Mesenchymal stem cell (in vitro differentiated cells and primary cell): ENCODE measurements at regions not wholly inside any gene's neighbourhood (a gene's known extent, or its start where the extent isn't known, plus 50 kb on each side); places are given as distances from the start of the nearest gene placed in this dataset.
A peak's percentile ranks its signal among the peaks of the same experiment; 100 is the strongest.

Experiments used
- DNase-seq: peaks from one replicate; pipeline ENCODE4 v3.0.0-alpha.2; 2013
- H2AFZ ChIP-seq: one replicate; pipeline ENCODE4 v1.6.1; 2013; ENCODE audit warnings: low read depth, mild to moderate bottlenecking, control low read depth, inconsistent platforms, low read length, moderate library complexity
- H2AK5ac ChIP-seq: 2 replicates; pipeline ENCODE4 v1.6.1; 2013; ENCODE audit warnings: low read length, moderate library complexity, mild to moderate bottlenecking, inconsistent platforms; ENCODE audit not compliant: severe bottlenecking
- H2BK120ac ChIP-seq: one replicate; pipeline ENCODE4 v1.6.1; 2013; ENCODE audit warnings: low read depth, mild to moderate bottlenecking, inconsistent platforms, low read length, moderate library complexity
- H2BK12ac ChIP-seq, 2 experiments: one replicate each; pipeline ENCODE4 v1.6.1; 2013; ENCODE audit warnings: inconsistent platforms in 2 of 2, low read length in 2 of 2, mild to moderate bottlenecking in 2 of 2, moderate library complexity in 2 of 2, control low read depth in 1 of 2
- H2BK15ac ChIP-seq: one replicate; pipeline ENCODE4 v1.6.1; 2013; ENCODE audit warnings: mild to moderate bottlenecking, low read depth, inconsistent platforms; ENCODE audit not compliant: poor library complexity, severe bottlenecking
- H2BK5ac ChIP-seq: 2 replicates; pipeline ENCODE4 v1.6.1; 2013; ENCODE audit warnings: low read depth, mild to moderate bottlenecking, low read length, control low read depth, inconsistent platforms; ENCODE audit not compliant: poor library complexity, severe bottlenecking
- H3K14ac ChIP-seq, 2 experiments: one replicate each; pipeline ENCODE4 v1.6.1; 2013; ENCODE audit warnings: inconsistent platforms in 2 of 2, low read length in 2 of 2, control low read depth in 1 of 2, mild to moderate bottlenecking in 1 of 2, moderate library complexity in 1 of 2
- H3K18ac ChIP-seq, 2 experiments: one replicate each; pipeline ENCODE4 v1.6.1; 2013; ENCODE audit warnings: inconsistent platforms in 2 of 2, low read length in 2 of 2, control low read depth in 1 of 2, low read depth in 1 of 2, mild to moderate bottlenecking in 1 of 2
- H3K23ac ChIP-seq, 2 experiments: one replicate each; pipeline ENCODE4 v1.6.1; 2013; ENCODE audit warnings: inconsistent platforms in 2 of 2, low read length in 2 of 2, mild to moderate bottlenecking in 2 of 2, moderate library complexity in 2 of 2, control low read depth in 1 of 2
- H3K27ac ChIP-seq: 2 replicates; pipeline ENCODE4 v1.5.1; 2013; ENCODE audit warnings: mild to moderate bottlenecking, moderate library complexity, low read length, control low read depth, inconsistent platforms; ENCODE audit not compliant: poor library complexity, severe bottlenecking
- H3K27me3 ChIP-seq, 2 experiments: 2 replicates each; pipeline versions ENCODE4 v1.6.1 to v1.7.0; 2013; ENCODE audit warnings: low read length in 2 of 2, mild to moderate bottlenecking in 2 of 2, moderate library complexity in 2 of 2, control low read depth in 1 of 2, inconsistent platforms in 1 of 2; ENCODE audit not compliant: control insufficient read depth in 1 of 2, insufficient read depth in 1 of 2
- H3K36me3 ChIP-seq, 2 experiments: 2 replicates each; pipeline versions ENCODE4 v1.6.1 to v1.7.0; 2013; ENCODE audit warnings: low read length in 2 of 2, control low read depth in 1 of 2, inconsistent platforms in 1 of 2, low read depth in 1 of 2, mild to moderate bottlenecking in 1 of 2; ENCODE audit not compliant: insufficient read depth in 2 of 2, control insufficient read depth in 1 of 2
- H3K4ac ChIP-seq, 2 experiments: one replicate each; pipeline ENCODE4 v1.6.1; 2013; ENCODE audit warnings: inconsistent platforms in 2 of 2, low read length in 2 of 2, mild to moderate bottlenecking in 2 of 2, moderate library complexity in 2 of 2, control low read depth in 1 of 2, low read depth in 1 of 2
- H3K4me1 ChIP-seq: 2 replicates; pipeline ENCODE4 v1.6.1; 2013; ENCODE audit warnings: low read depth, low read length, control low read depth; ENCODE audit not compliant: control insufficient read depth, insufficient read depth
- H3K4me2 ChIP-seq: 2 replicates; pipeline ENCODE4 v1.6.1; 2013; ENCODE audit warnings: low read length, mild to moderate bottlenecking, inconsistent platforms; ENCODE audit not compliant: poor library complexity, severe bottlenecking
- H3K4me3 ChIP-seq, 2 experiments: 2 replicates each; pipeline versions ENCODE4 v1.5.1 to v1.7.0; 2013; ENCODE audit warnings: low read length in 2 of 2, mild to moderate bottlenecking in 2 of 2, control low read depth in 1 of 2, low read depth in 1 of 2; ENCODE audit not compliant: insufficient read depth in 1 of 2
- H3K79me1 ChIP-seq: replicated peaks from 2 replicates; pipeline ENCODE4 v1.6.1; 2013; ENCODE audit warnings: mild to moderate bottlenecking, control low read depth, low read length, inconsistent platforms; ENCODE audit not compliant: poor library complexity, severe bottlenecking
- H3K9ac ChIP-seq: 2 replicates; pipeline ENCODE4 v1.7.0; 2013; ENCODE audit warnings: mild to moderate bottlenecking, low read length, moderate library complexity
- H3K9me3 ChIP-seq: 2 replicates; pipeline ENCODE4 v1.7.0; 2013; ENCODE audit warnings: mild to moderate bottlenecking, low read length; ENCODE audit not compliant: control insufficient read depth
- H4K8ac ChIP-seq: one replicate; pipeline ENCODE4 v1.6.1; 2013; ENCODE audit warnings: inconsistent platforms, mild to moderate bottlenecking, low read length, moderate library complexity
- H4K91ac ChIP-seq: one replicate; pipeline ENCODE4 v1.6.1; 2013; ENCODE audit warnings: mild to moderate bottlenecking, low read length, inconsistent platforms
- WGBS: methylation state at CpG from one replicate; pipeline ENCODE4 v1.1.7; 2013; ENCODE audit warnings: mixed read lengths; 5-methylcytosine and 5-hydroxymethylcytosine counted together

DNA sequence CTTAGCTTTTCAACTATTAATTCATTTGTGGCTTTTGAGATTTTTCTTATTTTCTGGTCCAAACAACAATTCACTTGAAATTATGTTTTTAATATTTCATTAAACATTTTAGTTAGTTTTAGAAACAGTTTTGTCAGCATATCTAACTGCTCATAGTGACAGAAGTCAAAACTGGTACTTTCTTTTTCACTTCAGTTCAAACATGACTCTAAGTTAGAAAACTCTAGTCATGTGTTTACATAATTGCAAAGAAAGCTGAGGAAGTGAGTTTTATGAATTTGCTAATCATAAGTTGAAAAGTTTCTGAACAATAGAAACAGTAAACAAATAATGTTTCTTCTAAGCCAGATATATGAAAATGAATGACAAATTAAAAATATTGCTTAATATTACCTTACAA is 1931.0 kb downstream of the EFNA5 start:
- no peak overlapping the region for H3K4me3 ChIP-seq
- H3K4me2 ChIP-seq: no peak overlapping the region
- H4K8ac ChIP-seq: no peak overlapping the region
- no peak overlapping the region for H2BK120ac ChIP-seq
- no peak overlapping the region for H2AK5ac ChIP-seq
- no peaks in the 10 kb centered on the region for H3K36me3 ChIP-seq
- H4K91ac ChIP-seq: no peak overlapping the region
- H3K9me3 ChIP-seq: no peaks in the 10 kb centered on the region
- H3K4ac ChIP-seq: no peak overlapping the region
- peaks cover 2% of the 10 kb centered on the region for H3K4me1 ChIP-seq
- no peak overlapping the region for H2AFZ ChIP-seq
- no peaks in the 10 kb centered on the region for H3K79me1 ChIP-seq
- H2BK15ac ChIP-seq: no peak overlapping the region
- H3K18ac ChIP-seq: no peak overlapping the region
- no peak overlapping the region for H3K27ac ChIP-seq
- H3K14ac ChIP-seq: no peak overlapping the region
- no peak overlapping the region for H2BK12ac ChIP-seq
- no peaks in the 10 kb centered on the region for H3K27me3 ChIP-seq
- no peak overlapping the region for H2BK5ac ChIP-seq
- DNase-seq: no peak
- no peak overlapping the region for H3K23ac ChIP-seq
- no peak overlapping the region for H3K9ac ChIP-seq

DNA sequence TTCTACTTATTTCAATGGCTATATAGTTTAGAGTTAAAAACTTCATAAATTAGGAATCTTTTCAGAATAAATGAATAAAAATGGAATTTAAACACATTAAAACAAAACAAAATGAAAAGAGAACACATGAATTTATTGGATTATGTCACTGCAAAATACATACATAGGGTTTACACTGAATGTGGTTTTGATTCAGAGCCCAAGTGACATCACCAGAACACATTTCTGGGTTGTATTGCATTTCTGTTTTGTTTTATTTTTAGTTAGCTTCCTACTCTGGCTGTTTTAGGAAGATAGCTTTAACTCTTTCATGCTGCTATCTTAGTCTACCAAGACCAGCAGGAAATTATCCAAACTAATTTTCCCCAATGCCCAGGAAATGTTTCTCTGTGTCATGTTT is 1935.0 kb downstream of the EFNA5 start:
- Histone ChIP-seq H2BK15ac (no peak overlapping the region), H4K8ac (no peak overlapping the region), H3K4me2 (no peak overlapping the region), H3K14ac (no peak overlapping the region), H3K36me3 (no peaks in the 10 kb centered on the region), H4K91ac (no peak overlapping the region), H2BK120ac (no peak overlapping the region), H3K9me3 (no peaks in the 10 kb centered on the region), H2AFZ (no peak overlapping the region), H2AK5ac (no peak overlapping the region), H3K18ac (no peak overlapping the region), H3K27me3 (no peaks in the 10 kb centered on the region), H3K27ac (no peak overlapping the region), H3K9ac (no peak overlapping the region), H3K4me1 (no peaks in the 10 kb centered on the region), H3K4me3 (no peak overlapping the region), H2BK5ac (no peak overlapping the region), H3K23ac (no peak overlapping the region), H2BK12ac (no peak overlapping the region), H3K79me1 (no peaks in the 10 kb centered on the region), H3K4ac (no peak overlapping the region)
- no peak for DNase-seq

DNA sequence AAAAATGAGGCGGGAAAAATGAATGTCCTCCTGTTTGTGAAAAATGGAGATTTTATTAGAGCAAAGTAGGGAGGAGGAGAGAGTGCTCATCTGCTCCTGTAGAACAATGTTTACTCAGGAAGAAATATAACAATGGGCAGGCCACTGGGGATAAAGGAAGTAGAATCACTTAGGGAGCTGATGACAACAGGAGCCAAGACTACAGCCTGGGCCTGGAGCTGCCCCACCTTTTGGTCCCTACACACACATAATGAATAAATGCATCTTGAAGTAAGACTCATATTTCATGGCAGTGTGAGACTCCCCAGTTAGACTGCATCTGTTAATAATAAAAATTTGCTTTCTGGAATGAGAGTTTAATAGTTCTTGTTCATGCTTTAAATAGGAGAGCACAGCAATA is 1939.8 kb downstream of the EFNA5 start:
- Histone ChIP-seq H3K27ac (no peak overlapping the region), H3K14ac (no peak overlapping the region), H2BK12ac (no peak overlapping the region), H4K91ac (no peak overlapping the region), H3K23ac (no peak overlapping the region), H2AFZ (peak overlapping the region; percentile 42), H3K4ac (no peak overlapping the region), H3K4me1 (no peaks in the 10 kb centered on the region), H2BK15ac (no peak overlapping the region), H2BK120ac (no peak overlapping the region), H3K27me3 (no peaks in the 10 kb centered on the region), H3K18ac (no peak overlapping the region), H3K36me3 (no peaks in the 10 kb centered on the region), H3K4me2 (no peak overlapping the region), H2AK5ac (no peak overlapping the region), H4K8ac (no peak overlapping the region), H3K9me3 (no peaks in the 10 kb centered on the region), H3K4me3 (no peak overlapping the region), H3K79me1 (no peaks in the 10 kb centered on the region), H3K9ac (no peak overlapping the region), H2BK5ac (no peak overlapping the region)
- 100% methylated on average over 1 of the region's 1 CpG for WGBS
- DNase-seq: no peak

DNA sequence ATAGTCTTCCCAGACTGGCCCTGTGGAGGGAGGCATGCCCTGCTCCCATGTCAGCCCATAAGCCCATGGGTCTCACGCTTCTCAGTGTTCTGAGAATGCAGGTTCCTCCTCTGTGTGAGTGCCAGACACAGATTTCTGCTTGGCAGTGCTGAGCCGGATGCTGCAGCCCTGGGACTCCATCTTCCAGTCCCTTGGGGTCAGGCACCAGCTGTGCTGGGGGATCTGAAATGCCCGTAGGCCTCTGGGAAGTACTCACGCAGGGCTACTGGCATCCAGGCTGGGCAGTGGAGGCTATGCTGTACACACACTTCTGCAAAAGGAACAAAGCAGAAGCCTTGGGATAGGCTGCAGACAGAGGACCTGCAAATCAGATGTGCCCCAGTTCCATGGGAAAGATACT is 1944.6 kb downstream of the EFNA5 start:
- Histone ChIP-seq H2AFZ (no peak overlapping the region), H3K9me3 (peaks cover 4% of the 10 kb centered on the region), H4K8ac (no peak overlapping the region), H2BK15ac (no peak overlapping the region), H3K14ac (no peak overlapping the region), H3K79me1 (no peaks in the 10 kb centered on the region), H3K4me3 (no peak overlapping the region), H3K4ac (no peak overlapping the region), H3K36me3 (no peaks in the 10 kb centered on the region), H2BK120ac (no peak overlapping the region), H3K9ac (no peak overlapping the region), H2BK12ac (no peak overlapping the region), H3K4me2 (no peak overlapping the region), H4K91ac (no peak overlapping the region), H3K23ac (no peak overlapping the region), H2BK5ac (no peak overlapping the region), H2AK5ac (no peak overlapping the region), H3K27me3 (no peaks in the 10 kb centered on the region), H3K18ac (no peak overlapping the region), H3K4me1 (no peaks in the 10 kb centered on the region), H3K27ac (no peak overlapping the region)
- no peak for DNase-seq
- WGBS: 89% methylated on average over 4 of the region's 4 CpGs
